HG03439 (cell line): ENCODE measurements at regions not wholly inside any gene's neighbourhood (a gene's known extent, or its start where the extent isn't known, plus 50 kb on each side); places are given as distances from the start of the nearest gene placed in this dataset.
A peak's percentile ranks its signal among the peaks of the same experiment; 100 is the strongest.

ENCODE experiments used
- ATAC-seq: cut with Tn5 transposase; IDR thresholded peaks from one replicate; pipeline ENCODE4 v1.9.1; 2021; ENCODE audit warnings: mild to moderate bottlenecking, moderate library complexity; ENCODE audit not compliant: unreplicated experiment

- ATAC-seq, result no peak
These were observed 258.1 kb downstream of the RPS24 start for GRCh38 chr10:78291722-78292121.

GRCh38 chr10:78292250-78292981, 258.8 kb downstream of the RPS24 start:
- ATAC-seq, result no peak

- ATAC-seq, result no peak
These were observed 259.6 kb downstream of the RPS24 start for GRCh38 chr10:78292982-78293865.

GRCh38 chr10:78295242-78295641, 261.6 kb downstream of the RPS24 start:
- no peak for ATAC-seq

DNA sequence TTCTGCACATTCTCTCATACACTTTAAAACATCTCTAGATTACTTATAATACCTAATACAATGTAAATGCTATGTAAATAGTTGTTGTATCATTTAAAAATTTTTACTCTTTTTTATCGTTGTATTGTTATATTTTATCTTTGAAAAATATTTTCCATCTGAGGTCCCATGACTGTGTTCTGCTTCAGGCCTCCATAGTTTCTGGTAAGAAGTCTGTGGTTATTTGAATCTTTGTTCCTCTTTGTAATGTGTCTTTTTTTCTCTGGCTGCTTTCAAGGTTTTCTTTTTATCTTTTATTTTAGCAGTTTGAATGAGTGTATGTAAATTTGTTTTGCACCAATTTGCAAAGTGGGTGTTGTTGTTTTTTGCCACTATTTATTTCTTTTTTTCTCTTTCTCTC, 263.1 kb downstream of the RPS24 start:
- ATAC-seq, result no peak

GRCh38 chr10:78297997-78298396, 264.3 kb downstream of the RPS24 start:
- ATAC-seq, result no peak

- no peak for ATAC-seq
These were observed 265.2 kb downstream of the RPS24 start for GRCh38 chr10:78298835-78299234.

DNA sequence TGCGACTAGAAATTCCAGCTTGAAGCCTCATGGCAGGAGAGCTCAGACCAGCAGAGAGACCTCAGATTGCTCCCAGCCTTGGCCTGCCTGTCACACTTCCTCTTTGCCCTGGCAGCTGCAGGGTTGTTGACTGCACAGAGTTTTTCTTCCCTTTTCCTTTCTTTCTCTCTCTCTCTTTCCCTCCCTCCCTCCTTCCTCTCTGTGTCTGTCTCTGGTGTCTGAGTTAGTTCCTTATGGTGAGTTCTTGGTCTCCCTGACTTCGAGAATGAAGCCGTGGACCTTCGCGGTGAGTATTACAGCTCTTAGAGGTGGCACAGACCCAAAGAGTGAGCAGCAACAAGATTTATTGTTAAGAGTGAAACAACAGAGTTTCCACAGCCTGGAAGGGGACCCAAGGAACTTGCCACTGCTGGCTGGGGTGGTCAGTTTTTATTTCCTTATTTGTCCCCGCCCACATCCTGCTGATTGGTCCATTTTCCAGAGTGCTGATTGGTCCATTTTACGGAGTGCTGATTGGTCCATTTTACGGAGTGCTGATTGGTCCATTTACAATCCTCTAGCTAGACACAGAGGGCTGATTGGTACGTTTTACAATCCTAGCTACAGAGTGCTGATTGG, 266.3 kb downstream of the RPS24 start:
- no peak for ATAC-seq

- ATAC-seq, result no peak
These were observed 266.9 kb downstream of the RPS24 start for GRCh38 chr10:78300526-78300925.

- no peak for ATAC-seq
These were observed 267.8 kb downstream of the RPS24 start for GRCh38 chr10:78301481-78301880.

DNA sequence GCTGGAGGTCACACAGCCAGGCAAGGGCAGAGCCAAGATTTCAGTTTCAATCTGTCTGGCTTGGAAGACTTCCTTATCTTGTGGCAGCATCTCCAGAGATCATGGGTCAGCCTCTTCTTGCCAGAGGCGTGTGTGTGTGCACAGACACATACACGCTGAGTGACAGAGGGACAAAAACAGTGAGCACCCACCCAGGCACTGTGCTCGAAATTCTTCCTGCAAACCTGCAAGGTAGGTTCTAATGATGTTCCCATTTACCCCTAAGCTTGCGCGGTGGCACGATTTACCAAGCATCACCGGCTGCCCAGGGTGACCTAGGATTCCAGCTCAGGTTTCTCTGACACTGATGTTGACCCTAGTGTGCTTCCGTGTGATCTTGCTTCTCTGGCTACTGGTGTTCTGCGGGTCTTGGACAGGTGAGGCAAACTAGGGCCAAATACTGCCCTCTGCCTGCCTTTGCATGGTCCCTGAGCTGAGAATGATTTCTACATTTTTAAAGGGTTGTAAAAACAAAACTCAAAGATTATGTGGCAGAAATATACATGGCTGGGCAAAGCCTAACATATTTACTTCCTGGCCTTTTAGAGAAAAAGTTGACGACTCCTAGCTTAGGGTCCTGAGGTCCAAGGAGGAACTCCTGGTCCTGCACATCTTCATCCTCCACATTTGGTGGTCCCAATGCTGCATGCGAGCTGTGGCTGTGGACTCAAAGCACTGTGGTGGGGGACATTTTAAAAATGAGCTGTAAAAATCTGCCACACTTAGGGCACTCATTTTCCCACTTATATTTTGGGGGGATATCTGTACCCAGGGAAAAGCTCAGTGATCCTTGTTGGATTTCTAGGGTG, 268.5 kb downstream of the RPS24 start:
- no peak for ATAC-seq

GRCh38 chr10:78302739-78302988, 269.0 kb downstream of the RPS24 start:
- no peak for ATAC-seq

- peak; percentile 91 for ATAC-seq
These were observed 269.6 kb downstream of the RPS24 start for GRCh38 chr10:78302989-78303854.

DNA sequence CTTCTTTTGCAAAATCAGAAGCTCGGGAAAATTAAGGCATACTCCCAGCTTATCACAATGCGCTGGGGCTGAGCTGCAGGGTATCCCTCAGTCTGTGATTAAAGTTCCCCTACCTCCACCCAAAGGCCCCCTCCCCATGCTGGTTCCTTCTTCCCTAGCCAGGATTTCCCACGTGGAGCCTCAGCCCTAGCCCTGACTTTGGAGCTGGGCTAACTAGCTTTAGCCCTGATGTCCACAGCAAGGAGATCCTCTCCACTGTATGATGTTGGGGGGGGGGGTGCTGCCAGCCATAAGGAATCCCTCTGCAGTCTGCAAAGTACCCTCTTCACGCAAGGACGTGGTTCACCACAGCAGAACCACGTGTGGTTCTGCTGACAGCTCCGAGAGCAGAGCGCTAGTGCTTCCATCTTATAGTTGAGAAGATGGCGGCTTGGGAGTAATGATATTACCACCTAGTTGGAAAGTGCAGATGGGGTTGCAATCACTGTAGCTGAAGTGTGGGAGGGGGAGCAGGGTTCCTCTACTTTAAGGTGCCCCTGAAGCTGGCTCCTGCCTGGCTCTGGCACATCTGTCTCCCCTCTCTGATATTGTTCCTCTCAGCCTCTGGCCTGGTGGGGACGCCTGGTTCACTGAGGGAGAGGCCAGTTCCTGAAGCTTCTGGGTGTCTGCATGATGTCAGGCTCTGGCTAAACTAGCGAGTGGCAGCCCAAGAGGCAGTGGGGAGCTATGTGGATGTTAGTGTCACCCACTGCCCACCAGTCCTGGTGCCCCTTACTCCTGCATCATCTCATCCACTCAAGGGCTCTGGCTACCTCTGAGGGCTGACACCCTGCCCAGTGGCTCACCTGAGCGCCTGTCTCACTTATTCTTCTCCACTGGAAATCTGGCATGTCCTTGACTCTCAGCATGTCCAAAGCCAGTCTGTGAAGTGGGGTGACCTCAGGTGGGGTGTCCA, 270.7 kb downstream of the RPS24 start:
- no peak for ATAC-seq

GRCh38 chr10:78305311-78305710, 271.6 kb downstream of the RPS24 start:
- ATAC-seq, result no peak

DNA sequence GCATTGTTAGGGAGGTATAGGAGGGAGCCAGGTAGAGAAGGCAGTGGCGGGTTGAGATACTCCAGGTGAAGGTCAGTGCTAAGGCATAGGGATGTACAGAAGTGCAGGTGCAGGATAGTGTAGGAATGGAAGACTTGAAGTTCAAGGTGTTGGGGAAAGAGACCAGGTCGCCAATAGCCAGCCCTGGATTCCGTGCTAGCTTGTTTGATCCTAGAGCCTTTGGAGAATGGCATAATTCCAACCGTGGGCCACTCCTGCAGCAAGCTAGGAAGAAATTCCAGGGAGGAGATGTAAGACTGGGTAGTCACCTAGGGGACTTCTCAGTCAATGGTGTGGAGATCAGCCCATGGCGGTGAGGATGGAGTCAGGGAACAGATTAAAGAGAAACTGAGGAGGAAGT, 272.7 kb downstream of the RPS24 start:
- no peak for ATAC-seq

DNA sequence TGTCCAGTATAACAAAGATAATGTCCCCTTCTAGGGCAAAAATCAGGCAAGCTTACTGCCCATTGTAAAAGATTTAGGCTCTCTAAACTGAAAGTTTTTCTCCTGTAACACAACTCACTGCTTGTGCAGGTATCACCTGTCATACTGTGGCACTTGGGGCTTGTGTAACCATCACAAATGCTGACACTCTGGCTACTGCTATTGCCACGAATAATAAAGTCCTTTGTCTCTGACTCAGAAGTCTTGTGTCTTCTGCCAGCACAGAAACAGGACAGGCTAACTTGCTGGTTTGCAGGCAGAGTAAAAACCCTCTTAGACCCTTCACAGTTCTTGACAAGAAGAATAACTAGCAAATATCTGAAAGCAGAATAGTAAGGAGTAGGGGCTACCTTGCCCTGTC, 273.9 kb downstream of the RPS24 start:
- ATAC-seq, result no peak

GRCh38 chr10:78309536-78310237, 276.0 kb downstream of the RPS24 start:
- ATAC-seq, result no peak
